ENCODE measurements at regions not wholly inside any gene's neighbourhood (a gene's known extent, or its start where the extent isn't known, plus 50 kb on each side); places are given as distances from the start of the nearest gene placed in this dataset.

DNA sequence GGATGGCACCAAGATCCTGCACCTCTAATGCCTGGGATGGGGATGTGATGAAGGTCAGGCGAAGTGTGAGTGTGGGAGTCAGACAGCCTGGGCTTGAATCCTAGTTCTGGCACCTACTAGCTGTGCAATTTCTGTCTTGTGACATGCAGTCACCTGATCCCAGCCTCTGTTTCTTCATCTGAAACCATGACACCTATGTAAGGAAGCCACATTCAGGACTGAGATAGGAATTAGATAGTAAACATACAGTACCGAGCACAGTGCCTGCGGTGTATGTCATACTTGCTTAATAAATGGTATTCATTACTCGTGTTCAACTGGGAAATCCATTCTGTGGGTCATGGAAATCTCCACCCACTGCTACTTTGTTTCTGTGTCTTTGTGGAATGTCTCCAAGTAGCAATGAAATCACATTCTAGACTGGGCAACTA, 140.6 kb upstream of the STC2 start:
- no peak overlapping the region for H3K27ac ChIP-seq (ENCODE audit: low read length)
- H3K36me3 ChIP-seq (ENCODE audit: control insufficient read depth, insufficient read depth, low read length) = no peaks in the 10 kb centered on the region; the same call in 1 of the 2 replicates
- no peaks in the 10 kb centered on the region for H3K4me1 ChIP-seq (ENCODE audit: control insufficient read depth, insufficient read depth, low read length)
- WGBS (ENCODE audit: insufficient coverage, insufficient read length) = no CpG with 5 or more reads among the region's 4 CpGs
- H3K4me3 ChIP-seq (ENCODE audit: low read length) = no peak overlapping the region
- no peaks in the 10 kb centered on the region for H3K27me3 ChIP-seq (ENCODE audit: control insufficient read depth, insufficient read depth, low read length)
- DNase-seq (ENCODE audit: low read depth, low spot score) = no peak
- H3K9me3 ChIP-seq (ENCODE audit: control insufficient read depth, insufficient read depth, low read length) = no peaks in the 10 kb centered on the region

DNA sequence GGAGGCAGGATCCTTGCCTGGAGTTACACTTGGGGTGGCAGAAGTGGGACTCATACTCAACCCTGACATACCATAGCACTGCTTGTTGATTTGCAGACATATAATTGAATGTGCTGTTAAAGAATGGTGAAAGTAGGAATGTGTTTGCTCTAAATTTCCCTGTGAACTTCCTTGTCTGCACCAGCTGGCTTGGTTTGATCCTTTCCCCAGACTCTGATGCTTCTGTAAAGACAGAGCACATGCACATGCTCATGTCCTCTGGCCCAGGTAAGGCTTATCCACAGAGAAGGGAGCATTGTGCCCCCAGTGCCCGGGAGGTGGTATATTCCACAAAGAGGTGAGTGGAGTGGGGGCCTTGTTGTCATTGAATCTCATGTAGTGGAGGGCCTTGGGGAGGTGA, 138.0 kb upstream of the STC2 start:
- Histone ChIP-seq H3K4me3 (ENCODE audit: low read length) (no peak overlapping the region), H3K9me3 (ENCODE audit: control insufficient read depth, insufficient read depth, low read length) (no peaks in the 10 kb centered on the region), H3K27me3 (ENCODE audit: control insufficient read depth, insufficient read depth, low read length) (no peaks in the 10 kb centered on the region), H3K36me3 (ENCODE audit: control insufficient read depth, insufficient read depth, low read length) (no peaks in the 10 kb centered on the region; the same call in 1 of the 2 replicates), H3K27ac (ENCODE audit: low read length) (no peak overlapping the region), H3K4me1 (ENCODE audit: control insufficient read depth, insufficient read depth, low read length) (no peaks in the 10 kb centered on the region)
- no peak for DNase-seq (ENCODE audit: low read depth, low spot score)
- WGBS (ENCODE audit: insufficient coverage, insufficient read length) = no CpG with 5 or more reads among the region's 1 CpG

DNA sequence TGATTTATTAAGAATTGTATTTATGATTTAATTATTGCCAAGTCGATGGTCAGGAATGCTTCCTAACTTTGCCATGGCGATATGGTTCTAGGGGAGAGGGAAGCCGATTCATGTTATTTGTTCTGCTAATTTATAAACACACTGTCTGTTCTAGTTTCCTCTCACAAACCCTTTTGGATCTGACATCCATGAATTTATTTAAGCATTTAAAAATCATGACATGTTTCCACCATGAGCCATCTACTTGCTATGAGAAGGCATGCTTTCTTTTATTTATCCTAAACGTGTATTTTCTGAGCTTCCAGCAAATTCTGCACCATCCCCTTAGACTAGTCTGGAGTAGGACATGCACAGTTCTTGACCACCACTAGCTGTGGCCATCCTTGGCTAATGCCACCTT, 136.6 kb upstream of the STC2 start:
- Histone ChIP-seq H3K36me3 (ENCODE audit: control insufficient read depth, insufficient read depth, low read length) (no peaks in the 10 kb centered on the region; the same call in 1 of the 2 replicates), H3K27me3 (ENCODE audit: control insufficient read depth, insufficient read depth, low read length) (no peaks in the 10 kb centered on the region), H3K4me3 (ENCODE audit: low read length) (no peak overlapping the region), H3K27ac (ENCODE audit: low read length) (no peak overlapping the region), H3K4me1 (ENCODE audit: control insufficient read depth, insufficient read depth, low read length) (no peaks in the 10 kb centered on the region), H3K9me3 (ENCODE audit: control insufficient read depth, insufficient read depth, low read length) (no peaks in the 10 kb centered on the region)
- no CpG with 5 or more reads among the region's 4 CpGs for WGBS (ENCODE audit: insufficient coverage, insufficient read length)
- no peak for DNase-seq (ENCODE audit: low read depth, low spot score)

- no peaks in the 10 kb centered on the region for H3K9me3 ChIP-seq (ENCODE audit: control insufficient read depth, insufficient read depth, low read length)
- DNase-seq (ENCODE audit: low read depth, low spot score) = no peak
- no peaks in the 10 kb centered on the region for H3K27me3 ChIP-seq (ENCODE audit: control insufficient read depth, insufficient read depth, low read length)
- no peaks in the 10 kb centered on the region for H3K4me1 ChIP-seq (ENCODE audit: control insufficient read depth, insufficient read depth, low read length)
- no peak overlapping the region for H3K4me3 ChIP-seq (ENCODE audit: low read length)
- no peaks in the 10 kb centered on the region; the same call in 1 of the 2 replicates for H3K36me3 ChIP-seq (ENCODE audit: control insufficient read depth, insufficient read depth, low read length)
- H3K27ac ChIP-seq (ENCODE audit: low read length) = no peak overlapping the region
- no CpG with 5 or more reads among the region's 3 CpGs for WGBS (ENCODE audit: insufficient coverage, insufficient read length)
Measured at GRCh38 chr5:173463207-173463606, 135.0 kb upstream of the STC2 start.

GRCh38 chr5:173458828-173459609, 130.8 kb upstream of the STC2 start:
- Histone ChIP-seq H3K4me3 (ENCODE audit: low read length) (no peak overlapping the region), H3K9me3 (ENCODE audit: control insufficient read depth, insufficient read depth, low read length) (no peaks in the 10 kb centered on the region), H3K27ac (ENCODE audit: low read length) (no peak overlapping the region), H3K27me3 (ENCODE audit: control insufficient read depth, insufficient read depth, low read length) (no peaks in the 10 kb centered on the region), H3K36me3 (ENCODE audit: control insufficient read depth, insufficient read depth, low read length) (no peaks in the 10 kb centered on the region; the same call in 1 of the 2 replicates), H3K4me1 (ENCODE audit: control insufficient read depth, insufficient read depth, low read length) (no peaks in the 10 kb centered on the region)
- WGBS (ENCODE audit: insufficient coverage, insufficient read length) = no CpG with 5 or more reads among the region's 10 CpGs
- DNase-seq (ENCODE audit: low read depth, low spot score) = no peak

- no peak for DNase-seq (ENCODE audit: low read depth, low spot score)
- Histone ChIP-seq H3K27ac (ENCODE audit: low read length) (no peak overlapping the region), H3K27me3 (ENCODE audit: control insufficient read depth, insufficient read depth, low read length) (no peaks in the 10 kb centered on the region), H3K9me3 (ENCODE audit: control insufficient read depth, insufficient read depth, low read length) (no peaks in the 10 kb centered on the region), H3K4me3 (ENCODE audit: low read length) (no peak overlapping the region), H3K4me1 (ENCODE audit: control insufficient read depth, insufficient read depth, low read length) (no peaks in the 10 kb centered on the region), H3K36me3 (ENCODE audit: control insufficient read depth, insufficient read depth, low read length) (no peaks in the 10 kb centered on the region)
- no CpG with 5 or more reads among the region's 5 CpGs for WGBS (ENCODE audit: insufficient coverage, insufficient read length)
Measured at GRCh38 chr5:173457482-173457881, 129.3 kb upstream of the STC2 start.

DNA sequence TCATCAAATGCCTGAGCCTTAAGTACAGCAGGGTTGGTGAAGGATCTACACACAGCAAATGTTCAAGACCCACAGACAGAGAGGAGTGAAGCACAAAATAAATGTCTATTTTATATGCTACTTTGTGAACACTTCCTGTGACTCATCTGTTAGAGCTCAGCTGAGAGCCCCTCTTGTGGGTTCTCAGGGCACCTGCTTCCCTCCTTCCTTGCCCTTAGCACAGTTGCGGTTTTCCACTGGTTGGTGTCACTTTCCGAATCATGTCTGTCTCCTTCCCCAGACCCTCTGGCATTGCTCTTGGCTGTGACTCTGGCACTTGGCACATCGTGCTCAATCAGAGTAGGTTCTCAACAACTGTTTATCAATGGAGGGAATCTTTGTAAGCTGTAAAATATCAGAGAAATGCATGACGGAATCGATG, 128.5 kb upstream of the STC2 start:
- no peaks in the 10 kb centered on the region for H3K27me3 ChIP-seq (ENCODE audit: control insufficient read depth, insufficient read depth, low read length)
- H3K4me3 ChIP-seq (ENCODE audit: low read length) = no peak overlapping the region
- H3K4me1 ChIP-seq (ENCODE audit: control insufficient read depth, insufficient read depth, low read length) = no peaks in the 10 kb centered on the region
- H3K9me3 ChIP-seq (ENCODE audit: control insufficient read depth, insufficient read depth, low read length) = no peaks in the 10 kb centered on the region
- no peak for DNase-seq (ENCODE audit: low read depth, low spot score)
- no peak overlapping the region for H3K27ac ChIP-seq (ENCODE audit: low read length)
- H3K36me3 ChIP-seq (ENCODE audit: control insufficient read depth, insufficient read depth, low read length) = no peaks in the 10 kb centered on the region
- WGBS (ENCODE audit: insufficient coverage, insufficient read length) = no CpG with 5 or more reads among the region's 5 CpGs

- no CpG with 5 or more reads among the region's 4 CpGs for WGBS (ENCODE audit: insufficient coverage, insufficient read length)
- Histone ChIP-seq H3K27me3 (ENCODE audit: control insufficient read depth, insufficient read depth, low read length) (no peaks in the 10 kb centered on the region), H3K4me3 (ENCODE audit: low read length) (no peak overlapping the region), H3K27ac (ENCODE audit: low read length) (no peak overlapping the region), H3K4me1 (ENCODE audit: control insufficient read depth, insufficient read depth, low read length) (no peaks in the 10 kb centered on the region), H3K9me3 (ENCODE audit: control insufficient read depth, insufficient read depth, low read length) (no peaks in the 10 kb centered on the region), H3K36me3 (ENCODE audit: control insufficient read depth, insufficient read depth, low read length) (no peaks in the 10 kb centered on the region)
- DNase-seq (ENCODE audit: low read depth, low spot score) = no peak
Measured at GRCh38 chr5:173456181-173456580, 128.0 kb upstream of the STC2 start.

GRCh38 chr5:173455599-173455957, 127.4 kb upstream of the STC2 start:
- H3K36me3 ChIP-seq (ENCODE audit: control insufficient read depth, insufficient read depth, low read length) = no peaks in the 10 kb centered on the region
- no peak for DNase-seq (ENCODE audit: low read depth, low spot score)
- no peaks in the 10 kb centered on the region for H3K4me1 ChIP-seq (ENCODE audit: control insufficient read depth, insufficient read depth, low read length)
- no CpG with 5 or more reads among the region's 4 CpGs for WGBS (ENCODE audit: insufficient coverage, insufficient read length)
- no peak overlapping the region for H3K4me3 ChIP-seq (ENCODE audit: low read length)
- H3K27me3 ChIP-seq (ENCODE audit: control insufficient read depth, insufficient read depth, low read length) = no peaks in the 10 kb centered on the region
- no peaks in the 10 kb centered on the region for H3K9me3 ChIP-seq (ENCODE audit: control insufficient read depth, insufficient read depth, low read length)
- H3K27ac ChIP-seq (ENCODE audit: low read length) = no peak overlapping the region

GRCh38 chr5:173454736-173455598, 126.8 kb upstream of the STC2 start:
- no peak overlapping the region for H3K4me3 ChIP-seq (ENCODE audit: low read length)
- no peaks in the 10 kb centered on the region for H3K36me3 ChIP-seq (ENCODE audit: control insufficient read depth, insufficient read depth, low read length)
- no peak for DNase-seq (ENCODE audit: low read depth, low spot score)
- no CpG with 5 or more reads among the region's 10 CpGs for WGBS (ENCODE audit: insufficient coverage, insufficient read length)
- H3K27me3 ChIP-seq (ENCODE audit: control insufficient read depth, insufficient read depth, low read length) = no peaks in the 10 kb centered on the region
- no peak overlapping the region for H3K27ac ChIP-seq (ENCODE audit: low read length)
- no peaks in the 10 kb centered on the region for H3K9me3 ChIP-seq (ENCODE audit: control insufficient read depth, insufficient read depth, low read length)
- H3K4me1 ChIP-seq (ENCODE audit: control insufficient read depth, insufficient read depth, low read length) = no peaks in the 10 kb centered on the region
